Motor neuron (in vitro differentiated cells): ENCODE measurements at regions not wholly inside any gene's neighbourhood (a gene's known extent, or its start where the extent isn't known, plus 50 kb on each side); places are given as distances from the start of the nearest gene placed in this dataset.

Experiments
- ATAC-seq, 8 experiments: fragments of 200-7000 bp; cut with Tn5 transposase; replicated peaks in 6 of 8; 2 replicates each; pipeline ENCODE4 v1.8.0; 2021; ENCODE audit warnings: mild to moderate bottlenecking in 8 of 8, moderate library complexity in 8 of 8
- H3K27ac ChIP-seq, 2 donors: fragments of 250-450 bp; sonication (Bioruptor Pico); 2 replicates each; pipeline ENCODE4 v1.9.0; 2021; ENCODE audit warnings: antibody characterized with exemption in 2 of 2, mild to moderate bottlenecking in 2 of 2, moderate library complexity in 1 of 2
- H3K4me1 ChIP-seq, 2 donors: fragments of 250-450 bp; sonication (Bioruptor Pico); replicated peaks in 1 of 2; 2 replicates each; pipeline ENCODE4 v1.6.1; 2021; ENCODE audit warnings: antibody characterized with exemption in 2 of 2, mild to moderate bottlenecking in 2 of 2, moderate library complexity in 1 of 2
- H3K4me3 ChIP-seq, 5 donors: fragments of 250-450 bp; sonication (Bioruptor Pico); 2 replicates each; pipeline ENCODE4 v1.9.0; 2021; ENCODE audit warnings: antibody characterized with exemption in 5 of 5, mild to moderate bottlenecking in 5 of 5, moderate library complexity in 4 of 5
- WGBS, 10 experiments: fragments of 450-650 bp; shearing (Covaris generic); methylation state at CpG; one replicate each; pipeline ENCODE4 v1.0.0; 2022; 5-methylcytosine and 5-hydroxymethylcytosine counted together
- in situ Hi-C, 9 experiments: fragments of 400-800 bp; cut with MboI; loops; one replicate each; pipeline ENCODE4 v1.15.0; 2021; ENCODE audit warnings: low sequenced_read_pairs in 9 of 9, low pct_unique_long_range_greater_than_20kb in 2 of 9; ENCODE audit not compliant: unreplicated experiment in 9 of 9

GRCh38 chr9:14515049-14515448 is 178.2 kb downstream of the ZDHHC21 start:
- Histone ChIP-seq H3K4me1 (peaks cover 0 to 10% of the 10 kb centered on the region in 2 donors), H3K27ac (no peak overlapping the region), H3K4me3 (no peak overlapping the region)
- no peak for ATAC-seq
- in situ Hi-C loops = no loop called here
- WGBS, 10 experiments = 0 to 100% (median 81%) methylated on average over 1 to 4 of the region's 4 CpGs

- no peak overlapping the region for H3K27ac ChIP-seq
- no peak overlapping the region for H3K4me3 ChIP-seq
- in situ Hi-C loops = no loop called here
- H3K4me1 ChIP-seq = peaks cover 0 to 10% of the 10 kb centered on the region in 2 donors
- ATAC-seq = no peak
- WGBS, 10 experiments = 32 to 100% (median 97%) methylated on average over 1 of the region's 1 CpG
Observed at GRCh38 chr9:14512942-14513341, 180.3 kb downstream of the ZDHHC21 start.

- Histone ChIP-seq H3K4me1 (peaks cover 0 to 9% of the 10 kb centered on the region in 2 donors), H3K27ac (no peak overlapping the region), H3K4me3 (no peak overlapping the region)
- in situ Hi-C loops = no loop called here
- ATAC-seq = peak in 2 of 8 experiments; percentile 58 to 92
Observed at GRCh38 chr9:14511452-14511851, 181.8 kb downstream of the ZDHHC21 start.

GRCh38 chr9:14508884-14509283 is 184.3 kb downstream of the ZDHHC21 start:
- no peak for ATAC-seq
- Histone ChIP-seq H3K27ac (no peak overlapping the region), H3K4me3 (no peak overlapping the region), H3K4me1 (no peaks in the 10 kb centered on the region)
- 26 to 100% (median 86%) methylated on average over 1 to 2 of the region's 2 CpGs; no CpG with 5 or more reads in 2 of the 10 experiments for WGBS, 10 experiments
- in situ Hi-C loops = no loop called here

- H3K4me3 ChIP-seq = no peak overlapping the region
- WGBS, 10 experiments = 50 to 100% (median 82%) methylated on average over 1 to 4 of the region's 4 CpGs; no CpG with 5 or more reads in 3 of the 10 experiments
- in situ Hi-C loops = no loop called here
- no peaks in the 10 kb centered on the region for H3K4me1 ChIP-seq
- no peak overlapping the region for H3K27ac ChIP-seq
- ATAC-seq = no peak
Observed at GRCh38 chr9:14501366-14501765, 187.4 kb upstream of the NFIB start.

- Histone ChIP-seq H3K27ac (no peak overlapping the region), H3K4me3 (no peak overlapping the region), H3K4me1 (no peaks in the 10 kb centered on the region)
- no peak for ATAC-seq
- in situ Hi-C loops = no loop called here
- WGBS, 10 experiments = 14 to 84% (median 75%) methylated on average over 2 to 9 of the region's 9 CpGs; no CpG with 5 or more reads in 1 of the 10 experiments
Observed at GRCh38 chr9:14500705-14501104, 186.8 kb upstream of the NFIB start.

- H3K27ac ChIP-seq = no peak overlapping the region
- in situ Hi-C loops = no loop called here
- no peak overlapping the region for H3K4me3 ChIP-seq
- WGBS, 10 experiments = 20 to 93% (median 87%) methylated on average over 1 to 5 of the region's 6 CpGs; no CpG with 5 or more reads in 2 of the 10 experiments
- no peaks in the 10 kb centered on the region for H3K4me1 ChIP-seq
- no peak for ATAC-seq
Observed at GRCh38 chr9:14499976-14500375, 186.0 kb upstream of the NFIB start.

GRCh38 chr9:14498824-14499223 is 184.9 kb upstream of the NFIB start:
- Histone ChIP-seq H3K27ac (no peak overlapping the region), H3K4me1 (no peaks in the 10 kb centered on the region), H3K4me3 (no peak overlapping the region)
- in situ Hi-C loops = no loop called here
- WGBS, 10 experiments = 31 to 100% (median 60%) methylated on average over 1 to 5 of the region's 5 CpGs; no CpG with 5 or more reads in 5 of the 10 experiments
- ATAC-seq = no peak

- no peak for ATAC-seq
- Histone ChIP-seq H3K4me1 (no peaks in the 10 kb centered on the region), H3K27ac (no peak overlapping the region), H3K4me3 (no peak overlapping the region)
- in situ Hi-C loops = no loop called here
- 0 to 100% (median 63%) methylated on average over 1 of the region's 1 CpG; no CpG with 5 or more reads in 4 of the 10 experiments for WGBS, 10 experiments
Observed at GRCh38 chr9:14497476-14497875, 183.5 kb upstream of the NFIB start.

GRCh38 chr9:14488421-14489190 is 174.7 kb upstream of the NFIB start:
- WGBS, 10 experiments = 50 to 100% (median 100%) methylated on average over 1 to 3 of the region's 3 CpGs; no CpG with 5 or more reads in 1 of the 10 experiments
- Histone ChIP-seq H3K4me1 (no peaks in the 10 kb centered on the region), H3K27ac (no peak overlapping the region), H3K4me3 (no peak overlapping the region)
- ATAC-seq = no peak
- in situ Hi-C loops = no loop called here

GRCh38 chr9:14487547-14488185 is 173.7 kb upstream of the NFIB start:
- Histone ChIP-seq H3K4me1 (no peaks in the 10 kb centered on the region), H3K4me3 (no peak overlapping the region), H3K27ac (no peak overlapping the region)
- in situ Hi-C loops = no loop called here
- no peak for ATAC-seq
- WGBS, 10 experiments = 58 to 100% (median 80%) methylated on average over 2 to 6 of the region's 6 CpGs

- WGBS, 10 experiments = 0 to 100% (median 30%) methylated on average over 1 to 4 of the region's 5 CpGs; no CpG with 5 or more reads in 5 of the 10 experiments
- Histone ChIP-seq H3K27ac (no peak overlapping the region), H3K4me1 (no peaks in the 10 kb centered on the region), H3K4me3 (no peak overlapping the region)
- ATAC-seq = no peak
- in situ Hi-C loops = no loop called here
Observed at GRCh38 chr9:14485366-14485765, 171.4 kb upstream of the NFIB start.

GRCh38 chr9:14482856-14483255 is 168.9 kb upstream of the NFIB start:
- H3K27ac ChIP-seq = no peak overlapping the region
- ATAC-seq = no peak
- H3K4me3 ChIP-seq = no peak overlapping the region
- WGBS, 10 experiments = 7 to 86% (median 65%) methylated on average over 1 to 3 of the region's 3 CpGs
- in situ Hi-C loops = no loop called here
- H3K4me1 ChIP-seq = peaks cover 10 to 12% of the 10 kb centered on the region in 2 donors
